Stimulated activated naive CD8-positive, alpha-beta T cell treated with anti-CD3 and anti-CD28 coated beads, Interleukin-15, Interleukin-2, amounts not matched to agents 100 ng/mL and 50 ng/mL, for 24 hours (primary cell): ENCODE measurements at regions not wholly inside any gene's neighbourhood (a gene's known extent, or its start where the extent isn't known, plus 50 kb on each side); places are given as distances from the start of the nearest gene placed in this dataset.

Source experiments
- H3K27ac Mint-ChIP-seq: one replicate; pipeline ENCODE4 v1.8.0; 2021; ENCODE audit warnings: mild to moderate bottlenecking, mixed read lengths
- H3K27me3 Mint-ChIP-seq: one replicate; pipeline ENCODE4 v1.8.0; 2021; ENCODE audit warnings: mixed read lengths
- H3K36me3 Mint-ChIP-seq: one replicate; pipeline ENCODE4 v1.8.0; 2021; ENCODE audit warnings: low read depth, mixed read lengths
- H3K4me1 Mint-ChIP-seq: one replicate; pipeline ENCODE4 v1.8.0; 2021; ENCODE audit warnings: low read depth, mixed read lengths
- H3K4me3 Mint-ChIP-seq: one replicate; pipeline ENCODE4 v1.8.0; 2021; ENCODE audit warnings: mild to moderate bottlenecking, mixed read lengths
- H3K9me3 Mint-ChIP-seq: one replicate; pipeline ENCODE4 v1.8.0; 2021; ENCODE audit warnings: mixed read lengths

DNA sequence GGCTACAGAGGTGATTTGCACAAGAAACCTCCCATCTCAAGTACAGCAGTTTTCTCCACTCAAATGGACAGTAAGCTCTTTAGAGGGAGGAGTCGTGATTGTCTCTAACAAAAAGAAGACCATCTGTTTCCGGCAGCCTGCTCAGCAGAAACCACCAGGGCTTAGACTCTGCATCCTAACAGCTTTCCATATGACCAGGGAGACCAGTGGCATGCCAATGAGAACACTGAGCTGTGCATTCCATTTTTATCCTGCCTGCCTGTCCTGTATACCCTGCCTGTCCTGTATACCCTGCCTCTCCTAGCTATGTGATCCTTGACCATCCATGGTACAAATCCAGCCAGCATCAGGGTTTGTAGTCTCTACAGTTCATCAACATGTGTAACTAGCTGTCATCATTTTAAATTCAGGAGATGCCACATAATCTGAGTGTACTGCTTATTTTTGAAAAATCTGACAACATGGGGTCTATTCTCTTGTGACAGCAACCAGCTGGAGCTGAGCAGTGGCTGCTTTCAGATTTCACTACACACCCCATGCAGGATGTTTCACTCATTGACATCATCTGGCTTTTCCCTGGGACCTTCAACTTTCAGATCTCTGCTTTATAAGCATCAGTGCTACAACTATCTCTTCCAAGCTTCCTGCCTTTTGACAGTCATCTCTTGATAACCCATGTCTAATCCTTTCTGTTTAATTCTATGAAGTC is 50.5 kb upstream of the POU2AF2 start:
- no peaks in the 10 kb centered on the region for H3K36me3 Mint-ChIP-seq
- peaks cover 14% of the 10 kb centered on the region for H3K27me3 Mint-ChIP-seq
- no peaks in the 10 kb centered on the region for H3K4me1 Mint-ChIP-seq
- H3K27ac Mint-ChIP-seq, result no peak overlapping the region
- H3K9me3 Mint-ChIP-seq, result no peaks in the 10 kb centered on the region
- no peak overlapping the region for H3K4me3 Mint-ChIP-seq

DNA sequence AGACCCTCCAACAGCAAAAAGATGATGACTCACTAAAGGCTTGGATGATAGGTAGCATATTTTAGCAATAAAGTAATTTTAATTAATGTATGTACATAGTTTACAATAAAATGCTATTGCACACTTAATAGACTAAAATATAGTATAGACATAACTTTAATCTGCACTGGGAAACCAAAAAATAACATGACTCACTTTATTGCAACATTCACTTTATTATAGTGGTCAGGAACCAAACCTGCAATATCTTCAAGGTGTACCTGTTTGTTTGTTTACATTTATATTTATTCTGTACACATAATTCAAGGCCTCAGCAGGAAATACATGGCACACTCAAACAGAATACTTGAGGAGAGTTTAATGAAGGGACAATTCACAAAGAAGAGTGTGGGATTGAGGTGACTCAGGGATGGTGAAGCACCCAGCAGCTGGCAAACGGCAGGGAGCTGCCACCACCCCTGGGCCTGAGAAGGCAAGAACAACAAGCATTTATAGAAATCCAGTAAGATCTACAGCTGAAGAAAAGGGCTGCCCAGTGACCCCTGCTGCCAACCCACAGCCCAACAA is 51.5 kb upstream of the POU2AF2 start:
- H3K9me3 Mint-ChIP-seq, result no peaks in the 10 kb centered on the region
- no peak overlapping the region for H3K27ac Mint-ChIP-seq
- H3K4me1 Mint-ChIP-seq, result no peaks in the 10 kb centered on the region
- peaks cover 14% of the 10 kb centered on the region for H3K27me3 Mint-ChIP-seq
- no peaks in the 10 kb centered on the region for H3K36me3 Mint-ChIP-seq
- H3K4me3 Mint-ChIP-seq, result no peak overlapping the region

GRCh38 chr11:111189466-111189865 is 56.1 kb upstream of the POU2AF2 start:
- no peak overlapping the region for H3K4me3 Mint-ChIP-seq
- peaks cover 15% of the 10 kb centered on the region for H3K27me3 Mint-ChIP-seq
- H3K36me3 Mint-ChIP-seq, result no peaks in the 10 kb centered on the region
- no peaks in the 10 kb centered on the region for H3K9me3 Mint-ChIP-seq
- peaks cover 10% of the 10 kb centered on the region for H3K4me1 Mint-ChIP-seq
- no peak overlapping the region for H3K27ac Mint-ChIP-seq

- Mint-ChIP-seq H3K27ac (no peak overlapping the region), H3K4me1 (peaks cover 11% of the 10 kb centered on the region), H3K27me3 (peaks cover 15% of the 10 kb centered on the region), H3K9me3 (no peaks in the 10 kb centered on the region), H3K4me3 (no peak overlapping the region), H3K36me3 (no peaks in the 10 kb centered on the region)
These were observed 59.1 kb upstream of the POU2AF2 start for GRCh38 chr11:111186308-111186915.

DNA sequence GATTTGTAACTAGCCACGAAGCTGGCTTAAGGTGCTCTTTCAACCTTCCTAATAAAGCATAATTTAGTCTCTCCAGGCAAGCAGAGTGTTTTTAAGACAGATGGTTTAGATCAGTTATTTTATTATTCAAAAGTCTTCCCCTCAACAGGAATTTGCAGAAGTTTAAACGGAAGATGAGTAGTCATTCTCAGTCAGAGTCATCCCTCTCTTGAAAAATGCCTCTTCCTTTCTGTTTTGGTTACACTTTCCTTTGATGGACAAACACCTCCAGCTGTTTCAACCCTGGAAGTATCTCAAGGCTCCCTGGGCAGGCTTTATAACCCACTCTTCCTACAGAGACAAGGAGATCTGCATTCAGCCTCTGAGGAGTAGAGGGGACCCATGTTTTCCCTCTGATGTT is 60.3 kb upstream of the POU2AF2 start:
- Mint-ChIP-seq H3K9me3 (no peaks in the 10 kb centered on the region), H3K36me3 (no peaks in the 10 kb centered on the region), H3K27ac (no peak overlapping the region), H3K4me3 (no peak overlapping the region), H3K27me3 (peaks cover 15% of the 10 kb centered on the region), H3K4me1 (peaks cover 11% of the 10 kb centered on the region)

DNA sequence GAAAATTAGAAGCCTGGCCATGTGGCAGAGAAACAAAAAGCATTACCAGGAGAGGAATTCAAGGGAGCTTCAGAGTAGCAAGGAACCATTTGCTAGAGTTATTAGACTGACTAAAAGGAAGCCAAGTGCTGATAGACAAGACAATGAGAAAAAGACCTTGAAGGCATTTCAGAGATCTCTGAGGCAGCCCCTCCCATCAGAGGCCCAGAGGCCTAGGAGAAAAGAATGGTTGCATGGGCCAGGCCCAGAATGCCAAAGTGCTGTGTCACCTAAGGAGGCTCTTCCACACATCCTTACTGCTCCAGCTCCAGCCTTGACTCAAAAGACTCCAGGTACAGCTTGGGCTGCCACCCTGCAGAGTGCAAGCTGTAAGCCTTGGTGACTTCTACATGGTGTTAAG is 61.8 kb upstream of the POU2AF2 start:
- Mint-ChIP-seq H3K27ac (no peak overlapping the region), H3K4me3 (no peak overlapping the region), H3K36me3 (no peaks in the 10 kb centered on the region), H3K9me3 (no peaks in the 10 kb centered on the region), H3K4me1 (peaks cover 15% of the 10 kb centered on the region), H3K27me3 (peaks cover 15% of the 10 kb centered on the region)

GRCh38 chr11:111179184-111179910 is 66.2 kb upstream of the POU2AF2 start:
- Mint-ChIP-seq H3K36me3 (no peaks in the 10 kb centered on the region), H3K27ac (no peak overlapping the region), H3K9me3 (no peaks in the 10 kb centered on the region), H3K27me3 (no peaks in the 10 kb centered on the region), H3K4me1 (peaks cover 14% of the 10 kb centered on the region), H3K4me3 (no peak overlapping the region)

- Mint-ChIP-seq H3K4me3 (no peak overlapping the region), H3K27ac (no peak overlapping the region), H3K27me3 (no peaks in the 10 kb centered on the region), H3K9me3 (no peaks in the 10 kb centered on the region), H3K4me1 (peaks cover 14% of the 10 kb centered on the region), H3K36me3 (no peaks in the 10 kb centered on the region)
These were observed 68.3 kb upstream of the POU2AF2 start for GRCh38 chr11:111177037-111177871.

DNA sequence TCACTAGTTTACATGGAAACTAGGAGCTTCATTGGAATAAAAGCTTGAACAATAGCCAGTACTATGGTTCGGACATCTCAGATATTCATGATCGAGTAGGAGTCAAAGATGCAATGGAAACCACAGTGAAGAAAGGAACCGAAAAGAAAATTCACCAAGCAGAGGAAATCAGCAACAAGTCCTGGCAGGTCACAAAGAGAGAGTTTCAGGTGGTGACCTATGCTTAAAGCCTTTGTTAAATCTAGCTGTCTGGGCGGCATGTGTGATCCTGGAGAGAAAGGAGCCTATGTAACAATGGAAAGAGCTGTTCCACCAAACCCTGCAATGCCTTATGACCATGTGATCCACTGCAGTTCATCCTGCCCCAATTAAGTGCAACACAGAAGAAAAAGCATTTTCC is 68.9 kb upstream of the POU2AF2 start:
- no peaks in the 10 kb centered on the region for H3K9me3 Mint-ChIP-seq
- no peak overlapping the region for H3K4me3 Mint-ChIP-seq
- H3K27ac Mint-ChIP-seq, result no peak overlapping the region
- no peaks in the 10 kb centered on the region for H3K27me3 Mint-ChIP-seq
- peaks cover 14% of the 10 kb centered on the region for H3K4me1 Mint-ChIP-seq
- no peaks in the 10 kb centered on the region for H3K36me3 Mint-ChIP-seq

GRCh38 chr11:111173221-111173620 is 72.3 kb upstream of the POU2AF2 start:
- no peak overlapping the region for H3K27ac Mint-ChIP-seq
- no peaks in the 10 kb centered on the region for H3K36me3 Mint-ChIP-seq
- H3K27me3 Mint-ChIP-seq, result no peaks in the 10 kb centered on the region
- H3K9me3 Mint-ChIP-seq, result no peaks in the 10 kb centered on the region
- H3K4me1 Mint-ChIP-seq, result peaks cover 9% of the 10 kb centered on the region
- no peak overlapping the region for H3K4me3 Mint-ChIP-seq

DNA sequence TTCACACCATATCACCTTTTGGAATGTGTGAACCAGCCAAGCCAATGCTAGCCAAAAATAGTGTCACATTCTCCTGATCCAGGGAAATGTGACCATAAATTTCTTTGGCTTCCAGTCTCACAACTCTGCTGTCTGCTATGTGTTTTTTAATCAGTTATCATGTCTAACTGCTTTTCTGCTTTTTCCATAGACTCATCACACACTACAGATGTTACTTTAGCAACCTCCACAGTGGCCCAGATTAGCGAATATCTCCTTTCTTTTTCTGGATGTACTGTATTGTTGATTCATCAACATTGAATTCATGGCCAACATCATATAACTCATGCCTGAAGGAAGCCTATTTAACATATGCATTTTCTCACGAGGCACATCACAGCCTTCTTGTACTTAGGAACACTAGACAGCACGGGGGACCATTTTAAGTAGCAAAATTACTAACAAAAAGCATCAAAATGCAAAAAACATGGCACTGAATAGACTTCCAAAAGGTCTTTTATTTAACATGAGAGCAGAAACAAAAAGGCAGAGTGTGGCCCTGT is 73.1 kb upstream of the POU2AF2 start:
- Mint-ChIP-seq H3K4me3 (no peak overlapping the region), H3K27ac (no peak overlapping the region), H3K4me1 (peaks cover 8% of the 10 kb centered on the region), H3K36me3 (no peaks in the 10 kb centered on the region), H3K9me3 (no peaks in the 10 kb centered on the region), H3K27me3 (no peaks in the 10 kb centered on the region)

DNA sequence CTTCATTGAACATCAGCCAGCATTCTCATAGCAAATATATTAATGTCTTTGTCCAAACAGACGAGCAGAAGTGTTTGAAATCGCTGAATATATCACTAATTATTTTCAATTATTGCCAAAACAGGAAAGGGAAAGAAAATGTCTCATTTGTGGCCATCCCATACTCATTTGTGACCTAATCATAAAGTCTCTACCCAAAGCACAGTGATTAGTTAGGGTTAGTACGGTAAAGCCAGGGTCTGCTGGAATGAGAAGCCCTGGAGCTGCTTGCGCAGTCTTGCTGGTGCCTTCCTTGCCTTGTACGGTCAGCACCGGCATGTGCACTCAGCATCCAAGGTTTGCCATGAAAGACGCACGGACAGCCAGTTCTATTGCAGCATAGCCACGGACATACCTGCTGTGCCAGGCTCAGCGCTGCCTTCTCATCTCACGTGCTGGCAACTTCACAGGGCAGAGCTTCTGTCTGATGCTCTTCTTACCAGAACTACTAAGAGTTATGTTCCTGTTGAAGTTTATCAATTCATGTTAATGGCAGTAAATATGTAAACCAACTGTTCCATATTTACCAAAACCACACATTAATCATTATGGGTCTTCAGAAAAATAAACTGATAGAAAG is 74.7 kb upstream of the POU2AF2 start:
- Mint-ChIP-seq H3K4me3 (no peak overlapping the region), H3K36me3 (no peaks in the 10 kb centered on the region), H3K9me3 (no peaks in the 10 kb centered on the region), H3K27me3 (no peaks in the 10 kb centered on the region), H3K27ac (no peak overlapping the region), H3K4me1 (no peaks in the 10 kb centered on the region)

GRCh38 chr11:111169367-111169766 is 76.2 kb upstream of the POU2AF2 start:
- H3K4me1 Mint-ChIP-seq, result no peaks in the 10 kb centered on the region

GRCh38 chr11:111168871-111169270 is 76.7 kb upstream of the POU2AF2 start:
- no peak overlapping the region for H3K4me3 Mint-ChIP-seq
- H3K4me1 Mint-ChIP-seq, result no peaks in the 10 kb centered on the region
- no peaks in the 10 kb centered on the region for H3K27me3 Mint-ChIP-seq
- no peaks in the 10 kb centered on the region for H3K9me3 Mint-ChIP-seq
- no peaks in the 10 kb centered on the region for H3K36me3 Mint-ChIP-seq
- H3K27ac Mint-ChIP-seq, result no peak overlapping the region

More at GRCh38 chr11:111169367-111169766, 76.2 kb upstream of the POU2AF2 start:
- Mint-ChIP-seq H3K4me3 (no peak overlapping the region), H3K9me3 (no peaks in the 10 kb centered on the region), H3K27ac (no peak overlapping the region), H3K27me3 (no peaks in the 10 kb centered on the region), H3K36me3 (no peaks in the 10 kb centered on the region)
